Kidney (tissue), 13 donors: ENCODE measurements at regions not wholly inside any gene's neighbourhood (a gene's known extent, or its start where the extent isn't known, plus 50 kb on each side); places are given as distances from the start of the nearest gene placed in this dataset.

Source experiments
- DNase-seq, 5 donors: peaks; one replicate each; pipeline ENCODE4 v3.0.0-alpha.2; 2013 to 2020
- FAIRE-seq: peaks from 2 replicates; lab custom pipeline; 2012; peaks lifted over from hg19 to GRCh38; lab: Jason Lieb, UNC
- H3K27ac ChIP-seq, 2 donors: one replicate each; pipeline ENCODE4 v1.7.0; 2013; ENCODE audit warnings: low read depth in 2 of 2, low read length in 2 of 2, inconsistent platforms in 1 of 2
- H3K27me3 ChIP-seq: one replicate; pipeline ENCODE4 v1.7.1; 2013; ENCODE audit warnings: low read length, inconsistent platforms; ENCODE audit not compliant: control insufficient read depth, insufficient read depth
- H3K36me3 ChIP-seq, 3 donors: one replicate each; pipeline versions ENCODE4 v1.7.0 to v1.7.1; 2013; ENCODE audit warnings: low read length in 3 of 3, control low read depth in 1 of 3, inconsistent platforms in 1 of 3; ENCODE audit not compliant: insufficient read depth in 3 of 3, control insufficient read depth in 2 of 3
- H3K4me1 ChIP-seq, 3 donors: one replicate each; pipeline versions ENCODE4 v1.7.0 to v1.7.1; 2013; ENCODE audit warnings: low read length in 3 of 3, inconsistent platforms in 1 of 3, low read depth in 1 of 3; ENCODE audit not compliant: control insufficient read depth in 2 of 3, insufficient read depth in 2 of 3
- H3K4me3 ChIP-seq, 3 donors: one replicate each; pipeline versions ENCODE4 v1.7.0 to v1.8.1; 2013; ENCODE audit warnings: low read length in 3 of 3, control low read depth in 1 of 3, inconsistent platforms in 1 of 3
- H3K9ac ChIP-seq, 3 donors: one replicate each; pipeline versions ENCODE4 v1.7.0 to v1.7.1; 2013; ENCODE audit warnings: low read length in 3 of 3, control low read depth in 1 of 3, inconsistent platforms in 1 of 3
- H3K9me3 ChIP-seq, 3 donors: one replicate each; pipeline versions ENCODE4 v1.7.0 to v1.7.1; 2013; ENCODE audit warnings: low read length in 3 of 3, control low read depth in 1 of 3, inconsistent platforms in 1 of 3; ENCODE audit not compliant: control insufficient read depth in 2 of 3, insufficient read depth in 1 of 3
- intact Hi-C: fragments of 100-400 bp; cut with DNase I; formaldehyde crosslinking; loops from one replicate; pipeline ENCODE4 v1.11.1; 2022
- TF ChIP-seq, protein P1 (sequence below): IDR thresholded peaks from 3 replicates; pipeline ENCODE4 v1.5.1; 2012; ENCODE audit warnings: mild to moderate bottlenecking, moderate library complexity, borderline replicate concordance; ENCODE audit not compliant: insufficient read depth; ENCODE audit errors: extremely low read depth
- donor health status: control.
- donor health status: control.
- donor health status: control.
- donor health status: control.
- donor health status: control.
- donor health status: DM: yes; HTN: yes; CAD: no.
- donor health status: Normal renal cell carcinoma (clear cell type).

DNA sequence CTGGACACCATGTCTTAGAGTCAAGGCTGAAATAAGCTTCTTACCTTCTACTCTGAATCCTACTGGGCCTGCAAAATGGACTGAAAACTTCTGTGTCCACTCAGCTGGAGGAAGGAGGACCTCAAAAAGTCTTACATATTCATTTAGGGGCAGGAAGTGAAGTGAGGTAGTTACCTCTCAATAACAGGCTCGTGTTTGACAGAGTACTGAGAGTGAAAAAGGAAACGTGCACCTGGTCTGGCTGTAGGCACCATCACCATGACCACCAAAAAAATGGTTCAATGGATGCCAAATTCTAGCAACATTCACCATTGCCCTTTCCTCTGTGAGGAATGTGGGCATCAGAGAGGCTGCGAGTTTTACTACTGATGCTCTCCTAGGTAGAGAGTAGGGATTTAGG, 176.2 kb downstream of the RFC3 start:
- no peak overlapping the region for H3K9ac ChIP-seq
- no peaks in the 10 kb centered on the region for H3K36me3 ChIP-seq
- H3K27ac ChIP-seq, result no peak overlapping the region
- H3K4me3 ChIP-seq, result no peak overlapping the region
- intact Hi-C loops, result no loop called here
- TF ChIP-seq, protein P1, sequence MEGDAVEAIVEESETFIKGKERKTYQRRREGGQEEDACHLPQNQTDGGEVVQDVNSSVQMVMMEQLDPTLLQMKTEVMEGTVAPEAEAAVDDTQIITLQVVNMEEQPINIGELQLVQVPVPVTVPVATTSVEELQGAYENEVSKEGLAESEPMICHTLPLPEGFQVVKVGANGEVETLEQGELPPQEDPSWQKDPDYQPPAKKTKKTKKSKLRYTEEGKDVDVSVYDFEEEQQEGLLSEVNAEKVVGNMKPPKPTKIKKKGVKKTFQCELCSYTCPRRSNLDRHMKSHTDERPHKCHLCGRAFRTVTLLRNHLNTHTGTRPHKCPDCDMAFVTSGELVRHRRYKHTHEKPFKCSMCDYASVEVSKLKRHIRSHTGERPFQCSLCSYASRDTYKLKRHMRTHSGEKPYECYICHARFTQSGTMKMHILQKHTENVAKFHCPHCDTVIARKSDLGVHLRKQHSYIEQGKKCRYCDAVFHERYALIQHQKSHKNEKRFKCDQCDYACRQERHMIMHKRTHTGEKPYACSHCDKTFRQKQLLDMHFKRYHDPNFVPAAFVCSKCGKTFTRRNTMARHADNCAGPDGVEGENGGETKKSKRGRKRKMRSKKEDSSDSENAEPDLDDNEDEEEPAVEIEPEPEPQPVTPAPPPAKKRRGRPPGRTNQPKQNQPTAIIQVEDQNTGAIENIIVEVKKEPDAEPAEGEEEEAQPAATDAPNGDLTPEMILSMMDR, result no peak
- no peaks in the 10 kb centered on the region for H3K9me3 ChIP-seq
- FAIRE-seq, result no peak
- no peaks in the 10 kb centered on the region for H3K27me3 ChIP-seq
- peaks cover 0 to 5% (median 4%) of the 10 kb centered on the region in 3 donors for H3K4me1 ChIP-seq
- DNase-seq, result no peak

DNA sequence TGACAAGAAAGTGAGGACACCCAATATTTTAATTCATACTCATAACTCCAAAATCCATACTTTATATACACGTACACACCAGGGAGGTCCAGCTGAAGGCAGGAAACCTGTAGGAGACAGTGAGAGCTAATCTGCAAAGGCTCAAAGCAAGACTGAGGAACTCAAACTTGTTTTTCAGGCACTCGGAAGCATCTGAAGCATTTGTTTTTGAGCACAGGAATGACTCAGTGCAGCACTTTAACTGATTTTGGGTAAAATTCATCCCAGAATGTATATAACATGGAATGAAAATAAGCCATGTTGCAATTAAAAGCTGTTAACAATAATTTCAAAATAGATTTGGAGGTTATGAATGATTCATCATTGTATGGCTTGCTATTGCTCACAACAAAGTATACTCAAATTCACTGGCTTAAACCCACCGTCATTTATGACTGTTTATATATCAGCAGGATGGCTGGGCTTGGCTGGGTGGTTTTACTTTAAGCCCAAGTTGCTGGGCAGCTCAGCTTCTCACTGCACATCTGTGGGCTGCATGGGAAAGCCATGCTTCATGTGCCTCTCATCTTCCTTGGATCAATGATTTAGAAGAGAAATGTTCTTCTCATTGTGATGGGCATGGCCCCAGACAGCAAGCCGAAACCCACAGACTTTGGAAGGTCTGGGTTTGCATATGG, 177.0 kb downstream of the RFC3 start:
- DNase-seq (no peak), FAIRE-seq (no peak)
- no peaks in the 10 kb centered on the region for H3K9me3 ChIP-seq
- no peak overlapping the region for H3K4me3 ChIP-seq
- intact Hi-C loops, result no loop called here
- H3K27me3 ChIP-seq, result no peaks in the 10 kb centered on the region
- H3K9ac ChIP-seq, result no peak overlapping the region
- no peak overlapping the region for H3K27ac ChIP-seq
- H3K4me1 ChIP-seq, result peaks cover 0 to 5% (median 4%) of the 10 kb centered on the region in 3 donors
- no peaks in the 10 kb centered on the region for H3K36me3 ChIP-seq
- TF ChIP-seq, protein P1, result no peak

DNA sequence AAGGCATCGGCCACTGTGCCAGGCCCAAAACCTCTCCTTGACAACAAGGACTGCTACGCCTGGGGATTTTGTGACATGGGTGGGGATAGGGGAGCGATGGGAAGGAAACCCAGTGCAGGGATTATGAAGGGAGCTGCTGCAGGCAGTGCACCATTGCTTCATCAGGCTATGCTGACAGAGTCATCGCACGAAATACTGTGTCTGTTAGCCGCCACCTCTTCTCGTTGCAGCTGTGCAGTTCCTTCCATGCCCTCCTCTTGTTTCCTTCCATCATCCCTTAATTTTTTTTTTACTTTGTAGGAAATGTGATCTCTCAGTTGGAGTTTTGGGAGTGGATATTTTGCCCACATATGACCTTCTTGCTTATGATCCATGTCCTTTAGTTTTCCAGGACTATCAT, 178.7 kb downstream of the RFC3 start:
- FAIRE-seq (no peak), DNase-seq (no peak)
- H3K9ac ChIP-seq, result no peak overlapping the region
- H3K4me3 ChIP-seq, result no peak overlapping the region
- no peaks in the 10 kb centered on the region for H3K36me3 ChIP-seq
- no peak overlapping the region for H3K27ac ChIP-seq
- TF ChIP-seq, protein P1, result no peak
- no peaks in the 10 kb centered on the region for H3K27me3 ChIP-seq
- no peaks in the 10 kb centered on the region for H3K9me3 ChIP-seq
- intact Hi-C loops, result no loop called here
- peaks cover 0 to 5% (median 4%) of the 10 kb centered on the region in 3 donors for H3K4me1 ChIP-seq

DNA sequence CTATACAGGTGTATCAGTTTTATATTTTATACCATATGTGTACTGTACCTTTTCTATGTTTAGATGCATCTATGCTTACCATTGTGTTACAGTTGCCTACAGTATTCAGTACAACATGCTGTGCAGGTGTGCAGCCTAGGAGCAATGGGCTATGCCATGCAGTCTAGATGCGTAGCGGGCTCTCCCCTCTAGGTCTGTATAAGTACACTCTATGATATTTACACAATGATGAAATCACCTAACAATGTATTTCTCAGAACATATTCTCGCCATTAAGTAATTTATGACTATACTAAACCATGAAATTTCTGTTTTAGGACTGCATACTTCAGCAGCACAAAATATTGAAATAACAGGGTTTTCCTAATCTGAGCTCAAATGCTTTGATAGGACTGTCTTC, 179.6 kb downstream of the RFC3 start:
- TF ChIP-seq, protein P1, result no peak
- H3K4me1 ChIP-seq, result peaks cover 0 to 5% (median 4%) of the 10 kb centered on the region in 3 donors
- H3K9me3 ChIP-seq, result no peaks in the 10 kb centered on the region
- DNase-seq (no peak), FAIRE-seq (no peak)
- H3K27ac ChIP-seq, result no peak overlapping the region
- H3K36me3 ChIP-seq, result no peaks in the 10 kb centered on the region
- no peak overlapping the region for H3K4me3 ChIP-seq
- intact Hi-C loops, result no loop called here
- H3K27me3 ChIP-seq, result no peaks in the 10 kb centered on the region
- H3K9ac ChIP-seq, result no peak overlapping the region
